ENCODE measurements at regions not wholly inside any gene's neighbourhood (a gene's known extent, or its start where the extent isn't known, plus 50 kb on each side); places are given as distances from the start of the nearest gene placed in this dataset.

DNA sequence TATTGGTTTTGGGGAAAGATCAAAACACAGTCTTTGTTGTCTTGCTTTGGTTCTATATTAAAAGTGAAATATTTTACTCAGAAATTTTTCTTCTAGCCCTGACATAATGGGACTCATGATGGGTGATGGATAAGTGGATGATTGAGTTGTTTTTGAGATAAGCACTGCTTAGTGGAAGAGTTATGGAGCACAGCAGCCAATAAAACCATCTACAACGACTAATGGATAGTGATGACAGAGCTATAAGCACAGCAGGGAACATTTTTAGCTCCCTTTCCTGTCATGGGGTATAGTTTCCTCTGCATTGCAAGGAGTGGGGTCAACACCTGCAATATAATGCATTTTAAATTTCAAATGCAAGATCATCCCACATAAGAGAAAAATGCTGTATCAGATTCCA lies 812.4 kb downstream of the STPG2 start:
- no peak for TF ChIP-seq CTCF (IDR thresholded peaks at IDR 0.05; ENCODE audit: extremely low read depth in 1 of 2, insufficient read depth in 1 of 2, low read depth in 1 of 2, low read length in 2 of 2)
- TF ChIP-seq EZH2 (IDR thresholded peaks at IDR 0.05; ENCODE audit: borderline replicate concordance, low read depth, low read length, severe bottlenecking): no peak
- TF ChIP-seq GATA2 (IDR thresholded peaks at IDR 0.05; ENCODE audit: insufficient read depth, insufficient read length, low read depth, low read length): no peak
- no peak for TF ChIP-seq POLR2A (IDR thresholded peaks at IDR 0.05; ENCODE audit: low read depth, low read length)
- TF ChIP-seq JUN (IDR thresholded peaks at IDR 0.05; ENCODE audit: borderline replicate concordance, insufficient read depth, insufficient read length, low read depth): no peak
- TF ChIP-seq MYC (IDR thresholded peaks at IDR 0.05; ENCODE audit: low read depth, low read length): no peak
- no peak for TF ChIP-seq MAX (IDR thresholded peaks at IDR 0.05; ENCODE audit: insufficient read depth, insufficient read length)
